CD4-positive, CD25-positive, alpha-beta regulatory T cell (primary cell): ENCODE measurements at regions not wholly inside any gene's neighbourhood (a gene's known extent, or its start where the extent isn't known, plus 50 kb on each side); places are given as distances from the start of the nearest gene placed in this dataset.

Experiments used
- ATAC-seq, 2 donors: fragments of 150-1000 bp; cut with Tn5 transposase; one replicate each; pipeline ENCODE4 v1.10.0; 2021; ENCODE audit warnings: low read depth in 2 of 2, moderate number of reproducible peaks in 2 of 2, moderate library complexity in 1 of 2
- DNase-seq, 3 donors: peaks; one replicate each; pipeline versions ENCODE4 v3.0.0 to v3.0.0-alpha.2; 2012 to 2022; ENCODE audit warnings: mixed read lengths in 1 of 3
- H3K27ac ChIP-seq: one replicate; pipeline ENCODE4 v1.7.0; 2013; ENCODE audit warnings: mild to moderate bottlenecking, low read length; ENCODE audit not compliant: insufficient read depth, poor library complexity, severe bottlenecking
- H3K27me3 ChIP-seq: one replicate; pipeline ENCODE4 v1.7.0; 2013; ENCODE audit warnings: low read length; ENCODE audit not compliant: control insufficient read depth, insufficient read depth
- H3K36me3 ChIP-seq: one replicate; pipeline ENCODE4 v1.7.0; 2013; ENCODE audit warnings: mild to moderate bottlenecking, low read length, moderate library complexity; ENCODE audit not compliant: control insufficient read depth, insufficient read depth
- H3K4me1 ChIP-seq: 2 replicates; pipeline ENCODE4 v1.7.0; 2013; ENCODE audit warnings: mild to moderate bottlenecking, low read length; ENCODE audit not compliant: insufficient read depth, control insufficient read depth, poor library complexity, severe bottlenecking
- H3K4me3 ChIP-seq: one replicate; pipeline ENCODE4 v1.7.0; 2013; ENCODE audit warnings: low read depth, mild to moderate bottlenecking, low read length, moderate library complexity
- H3K9me3 ChIP-seq, 2 experiments: 1 replicate in 1 of 2; 2 replicates in 1 of 2; pipeline ENCODE4 v1.7.0; 2013; ENCODE audit warnings: low read length in 2 of 2, mild to moderate bottlenecking in 1 of 2, moderate library complexity in 1 of 2; ENCODE audit not compliant: control insufficient read depth in 2 of 2
- H3K27ac Mint-ChIP-seq, 3 donors: one replicate each; pipeline ENCODE4 v1.8.0; 2020 to 2022; ENCODE audit warnings: mild to moderate bottlenecking in 3 of 3, mixed read lengths in 3 of 3, moderate library complexity in 2 of 3
- H3K27me3 Mint-ChIP-seq: one replicate; pipeline ENCODE4 v1.8.0; 2022; ENCODE audit warnings: mild to moderate bottlenecking, mixed read lengths
- H3K36me3 Mint-ChIP-seq: one replicate; pipeline ENCODE4 v1.8.0; 2020; ENCODE audit warnings: mixed read lengths
- H3K4me1 Mint-ChIP-seq, 4 donors: one replicate each; pipeline ENCODE4 v1.8.0; 2020 to 2022; ENCODE audit warnings: mixed read lengths in 4 of 4, mild to moderate bottlenecking in 1 of 4
- H3K4me3 Mint-ChIP-seq, 4 donors: one replicate each; pipeline ENCODE4 v1.8.0; 2020 to 2022; ENCODE audit warnings: mild to moderate bottlenecking in 4 of 4, mixed read lengths in 4 of 4, moderate library complexity in 3 of 4
- H3K9me3 Mint-ChIP-seq, 7 donors: one replicate each; pipeline ENCODE4 v1.8.0; 2020 to 2022; ENCODE audit warnings: mixed read lengths in 7 of 7, mild to moderate bottlenecking in 3 of 7, moderate library complexity in 2 of 7

- H3K4me3 ChIP-seq: no peak overlapping the region
- H3K27ac ChIP-seq: no peak overlapping the region
- no peaks in the 10 kb centered on the region for H3K36me3 ChIP-seq
- Mint-ChIP-seq H3K36me3 (no peaks in the 10 kb centered on the region), H3K4me3 (no peak overlapping the region), H3K9me3 (peaks cover 0 to 2% (median 0%) of the 10 kb centered on the region in 7 donors), H3K4me1 (no peaks in the 10 kb centered on the region), H3K27ac (no peak overlapping the region), H3K27me3 (peaks cover 8% of the 10 kb centered on the region)
- H3K27me3 ChIP-seq: no peaks in the 10 kb centered on the region
- H3K4me1 ChIP-seq: no peaks in the 10 kb centered on the region
- no peak for ATAC-seq
- DNase-seq: no peak
- no peaks in the 10 kb centered on the region for H3K9me3 ChIP-seq
These were observed 254.0 kb downstream of the CYP26B1 start for GRCh38 chr2:71893646-71894045.

- DNase-seq: no peak
- no peak overlapping the region for H3K27ac Mint-ChIP-seq
These were observed 254.8 kb downstream of the CYP26B1 start for GRCh38 chr2:71892896-71893295.

GRCh38 chr2:71892423-71892730, 255.3 kb downstream of the CYP26B1 start:
- Mint-ChIP-seq H3K27me3 (peaks cover 14% of the 10 kb centered on the region), H3K4me3 (no peak overlapping the region), H3K4me1 (no peaks in the 10 kb centered on the region), H3K27ac (no peak overlapping the region), H3K9me3 (peaks cover 0 to 2% (median 0%) of the 10 kb centered on the region in 7 donors), H3K36me3 (no peaks in the 10 kb centered on the region)
- no peaks in the 10 kb centered on the region for H3K27me3 ChIP-seq
- no peak for DNase-seq
- no peak for ATAC-seq
- H3K9me3 ChIP-seq: no peaks in the 10 kb centered on the region
- H3K36me3 ChIP-seq: no peaks in the 10 kb centered on the region
- no peak overlapping the region for H3K4me3 ChIP-seq
- no peaks in the 10 kb centered on the region for H3K4me1 ChIP-seq
- H3K27ac ChIP-seq: no peak overlapping the region

More at GRCh38 chr2:71892896-71893295, 254.8 kb downstream of the CYP26B1 start:
- H3K36me3 Mint-ChIP-seq: no peaks in the 10 kb centered on the region
- Histone ChIP-seq H3K27ac (no peak overlapping the region), H3K9me3 (no peaks in the 10 kb centered on the region), H3K27me3 (no peaks in the 10 kb centered on the region), H3K4me3 (no peak overlapping the region), H3K4me1 (no peaks in the 10 kb centered on the region), H3K36me3 (no peaks in the 10 kb centered on the region)
- peaks cover 14% of the 10 kb centered on the region for H3K27me3 Mint-ChIP-seq
- H3K9me3 Mint-ChIP-seq: peaks cover 0 to 2% (median 0%) of the 10 kb centered on the region in 7 donors
- ATAC-seq: no peak
- no peak overlapping the region for H3K4me3 Mint-ChIP-seq
- H3K4me1 Mint-ChIP-seq: no peaks in the 10 kb centered on the region

GRCh38 chr2:71891719-71892422, 255.8 kb downstream of the CYP26B1 start:
- Histone ChIP-seq H3K9me3 (no peaks in the 10 kb centered on the region), H3K36me3 (no peaks in the 10 kb centered on the region), H3K27ac (no peak overlapping the region), H3K4me1 (no peaks in the 10 kb centered on the region), H3K4me3 (no peak overlapping the region), H3K27me3 (no peaks in the 10 kb centered on the region)
- Mint-ChIP-seq H3K4me1 (no peaks in the 10 kb centered on the region), H3K27ac (no peak overlapping the region), H3K9me3 (peaks cover 0 to 2% (median 0%) of the 10 kb centered on the region in 7 donors), H3K27me3 (peaks cover 14% of the 10 kb centered on the region), H3K4me3 (no peak overlapping the region), H3K36me3 (no peaks in the 10 kb centered on the region)
- DNase-seq: no peak
- no peak for ATAC-seq

- ATAC-seq: no peak
- Mint-ChIP-seq H3K27ac (no peak overlapping the region), H3K4me1 (no peaks in the 10 kb centered on the region), H3K9me3 (peaks cover 0 to 2% (median 0%) of the 10 kb centered on the region in 7 donors), H3K27me3 (peaks cover 14% of the 10 kb centered on the region), H3K36me3 (no peaks in the 10 kb centered on the region), H3K4me3 (no peak overlapping the region)
- Histone ChIP-seq H3K9me3 (no peaks in the 10 kb centered on the region), H3K36me3 (no peaks in the 10 kb centered on the region), H3K4me1 (no peaks in the 10 kb centered on the region), H3K27me3 (no peaks in the 10 kb centered on the region), H3K27ac (no peak overlapping the region), H3K4me3 (no peak overlapping the region)
- DNase-seq: no peak
These were observed 256.5 kb downstream of the CYP26B1 start for GRCh38 chr2:71891155-71891554.

GRCh38 chr2:71889759-71890684, 257.6 kb downstream of the CYP26B1 start:
- no peak overlapping the region for H3K27ac Mint-ChIP-seq
- H3K4me3 Mint-ChIP-seq: no peak overlapping the region
- ATAC-seq (no peak), DNase-seq (no peak)
- H3K4me3 ChIP-seq: no peak overlapping the region
- H3K9me3 Mint-ChIP-seq: peaks cover 0 to 2% (median 0%) of the 10 kb centered on the region in 7 donors
- no peaks in the 10 kb centered on the region for H3K36me3 ChIP-seq
- peaks cover 14% of the 10 kb centered on the region for H3K27me3 Mint-ChIP-seq
- H3K4me1 ChIP-seq: no peaks in the 10 kb centered on the region
- H3K36me3 Mint-ChIP-seq: no peaks in the 10 kb centered on the region
- no peaks in the 10 kb centered on the region for H3K4me1 Mint-ChIP-seq
- H3K27ac ChIP-seq: no peak overlapping the region
- no peaks in the 10 kb centered on the region for H3K9me3 ChIP-seq
- H3K27me3 ChIP-seq: no peaks in the 10 kb centered on the region

- no peaks in the 10 kb centered on the region for H3K27me3 ChIP-seq
- H3K4me1 ChIP-seq: no peaks in the 10 kb centered on the region
- ATAC-seq (no peak), DNase-seq (no peak)
- H3K27ac Mint-ChIP-seq: no peak overlapping the region
- no peak overlapping the region for H3K4me3 ChIP-seq
- H3K4me3 Mint-ChIP-seq: no peak overlapping the region
- peaks cover 14% of the 10 kb centered on the region for H3K27me3 Mint-ChIP-seq
- H3K4me1 Mint-ChIP-seq: no peaks in the 10 kb centered on the region
- H3K27ac ChIP-seq: no peak overlapping the region
- peaks cover 0 to 2% (median 0%) of the 10 kb centered on the region in 7 donors for H3K9me3 Mint-ChIP-seq
- no peaks in the 10 kb centered on the region for H3K36me3 Mint-ChIP-seq
- H3K9me3 ChIP-seq: no peaks in the 10 kb centered on the region
- H3K36me3 ChIP-seq: no peaks in the 10 kb centered on the region
These were observed 258.8 kb downstream of the CYP26B1 start for GRCh38 chr2:71888751-71889445.
